Mucosa of gallbladder (tissue), 1 donor: ENCODE measurements at regions not wholly inside any gene's neighbourhood (a gene's known extent, or its start where the extent isn't known, plus 50 kb on each side); places are given as distances from the start of the nearest gene placed in this dataset.
A peak's percentile ranks its signal among the peaks of the same experiment; 100 is the strongest.

Source experiments
- DNase-seq: peaks from one replicate; pipeline ENCODE4 v3.0.0-alpha.2; 2020; ENCODE audit warnings: low spot score
- donor health status: DM: no; HTN: no; CAD: no.

GRCh38 chr14:85357120-85357519, 172.8 kb upstream of the FLRT2 start:
- no peak for DNase-seq

- DNase-seq = no peak
Observed at GRCh38 chr14:85358136-85358785, 171.7 kb upstream of the FLRT2 start.

- no peak for DNase-seq
Observed at GRCh38 chr14:85359505-85359904, 170.4 kb upstream of the FLRT2 start.

- no peak for DNase-seq
Observed at GRCh38 chr14:85363358-85363757, 166.6 kb upstream of the FLRT2 start.

GRCh38 chr14:85366226-85366625, 163.7 kb upstream of the FLRT2 start:
- DNase-seq = no peak

- DNase-seq = no peak
Observed at GRCh38 chr14:85380881-85381280, 149.1 kb upstream of the FLRT2 start.

DNA sequence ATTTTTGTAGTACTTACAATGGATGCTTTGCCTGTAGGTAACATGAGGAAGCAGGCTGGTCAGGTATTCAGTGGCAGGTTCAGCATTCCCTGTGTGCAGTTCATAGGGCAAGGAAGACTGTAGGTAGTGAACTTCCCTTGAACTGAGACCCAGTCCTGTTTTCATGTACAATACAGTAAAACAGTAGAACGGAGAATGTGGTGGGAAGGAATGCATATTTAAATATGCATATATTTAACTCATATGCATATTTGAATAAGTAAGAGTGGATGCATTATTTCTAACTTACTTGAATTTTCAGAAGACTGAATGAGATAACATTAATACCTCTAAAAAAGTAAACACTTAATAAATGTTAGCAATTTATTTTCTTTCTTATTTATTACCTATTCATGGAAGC, 147.6 kb upstream of the FLRT2 start:
- no peak for DNase-seq

DNA sequence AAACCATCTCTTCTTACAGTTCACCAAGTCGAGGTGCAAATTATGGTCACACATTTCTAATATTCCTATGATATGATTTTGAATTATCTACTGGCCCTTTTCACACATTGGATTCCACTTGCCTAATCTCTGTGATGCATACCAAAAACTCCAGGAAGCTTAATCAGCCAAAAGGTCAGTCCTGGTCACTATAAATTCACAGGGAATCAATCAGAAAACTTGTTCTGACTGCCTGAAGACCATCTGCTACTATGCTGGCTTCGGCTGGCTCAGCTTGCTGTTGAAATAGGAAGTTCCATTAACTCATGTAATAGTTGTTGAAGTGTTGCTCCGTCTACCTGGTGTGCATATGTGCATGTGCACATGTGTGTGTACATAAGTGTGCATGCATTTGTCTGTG, 142.8 kb upstream of the FLRT2 start:
- DNase-seq = no peak

DNA sequence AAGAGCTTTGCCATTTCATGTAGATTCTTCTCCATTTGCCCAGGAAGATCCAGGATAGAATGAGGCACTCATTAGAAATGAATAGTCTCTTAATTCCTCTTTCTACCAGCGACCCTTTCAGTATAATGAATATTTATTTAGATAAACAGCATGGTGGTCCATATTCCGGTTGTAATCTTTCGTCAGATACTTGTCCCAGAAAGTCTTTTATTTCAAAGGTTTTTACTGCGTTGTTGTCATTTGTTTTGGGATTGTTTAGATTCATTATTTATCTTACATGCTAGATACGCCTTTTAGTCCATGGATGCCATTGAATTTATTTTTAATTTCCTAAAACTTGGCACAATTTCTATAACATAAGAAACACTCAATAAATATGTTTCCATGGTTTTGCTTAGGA, 139.7 kb upstream of the FLRT2 start:
- DNase-seq = no peak

DNA sequence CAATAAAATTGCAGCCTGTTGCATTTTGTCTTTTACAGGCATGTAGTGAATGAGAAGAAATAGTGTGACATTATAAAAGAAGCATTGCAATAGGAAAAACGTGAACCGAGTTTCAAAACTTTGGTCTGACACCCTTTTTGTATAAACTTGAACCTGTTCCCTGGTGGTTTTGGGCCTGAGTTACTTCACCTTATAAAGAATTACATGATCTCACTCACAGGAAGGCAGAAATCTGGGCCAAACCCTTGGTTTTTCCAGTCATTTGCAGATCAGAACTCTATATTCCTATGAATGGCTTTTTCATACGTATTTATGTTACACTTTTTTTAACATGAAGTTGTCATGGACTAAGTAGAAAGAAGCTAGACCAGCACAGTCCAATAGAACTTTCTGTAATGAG, 138.5 kb upstream of the FLRT2 start:
- DNase-seq = no peak

GRCh38 chr14:85391892-85392291, 138.1 kb upstream of the FLRT2 start:
- no peak for DNase-seq

- DNase-seq = no peak
Observed at GRCh38 chr14:85399186-85399585, 130.8 kb upstream of the FLRT2 start.

GRCh38 chr14:85400678-85401077, 129.3 kb upstream of the FLRT2 start:
- no peak for DNase-seq

- DNase-seq = no peak
Observed at GRCh38 chr14:85401384-85401783, 128.6 kb upstream of the FLRT2 start.

DNA sequence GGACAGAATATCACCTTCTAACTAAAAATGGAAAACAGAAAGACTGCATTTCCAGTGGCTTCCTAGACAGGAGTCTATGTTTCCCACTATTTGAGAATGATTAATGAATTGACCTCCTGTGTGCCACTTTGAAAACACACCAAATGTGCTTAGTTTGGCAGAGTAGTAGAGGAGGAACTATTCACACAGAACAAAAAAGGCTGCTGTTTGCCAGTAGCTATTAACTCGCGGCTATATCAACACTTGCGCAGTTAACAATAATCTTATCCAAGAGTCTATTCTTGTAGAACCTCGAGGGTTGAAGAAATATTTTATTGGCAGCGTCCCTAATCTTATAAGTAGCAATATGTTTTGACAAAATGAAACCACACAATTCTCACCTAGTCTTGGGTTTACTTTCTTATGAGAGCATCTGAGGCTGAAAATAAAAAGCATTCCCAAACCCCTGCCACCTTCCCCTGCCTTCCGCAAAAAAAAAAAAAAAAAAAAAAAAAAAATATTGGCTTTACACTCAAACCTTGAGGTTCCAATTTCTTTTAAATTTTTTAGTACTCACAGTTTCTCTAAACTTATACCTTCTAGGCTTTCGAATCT, 127.3 kb upstream of the FLRT2 start:
- no peak for DNase-seq

GRCh38 chr14:85409481-85410210, 120.3 kb upstream of the FLRT2 start:
- no peak for DNase-seq

DNA sequence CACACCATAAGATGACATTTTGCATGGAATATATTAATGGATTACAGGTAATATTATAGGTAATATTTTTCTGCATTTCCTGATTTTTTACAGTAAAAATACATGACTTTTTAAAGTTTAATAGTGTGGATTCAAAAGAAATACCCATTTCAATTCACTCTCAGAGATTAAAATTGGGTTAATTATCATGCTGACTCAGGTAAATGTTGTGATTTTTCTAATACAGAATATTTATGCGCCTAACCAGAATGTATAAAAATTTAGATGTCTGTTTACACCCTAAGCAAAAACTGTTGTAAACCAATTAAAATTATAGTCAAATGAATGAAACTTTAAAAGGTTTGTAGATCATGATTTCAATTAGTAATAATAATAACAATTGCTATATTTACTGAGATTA, 117.2 kb upstream of the FLRT2 start:
- no peak for DNase-seq

- DNase-seq = no peak
Observed at GRCh38 chr14:85413836-85414526, 116.0 kb upstream of the FLRT2 start.

DNA sequence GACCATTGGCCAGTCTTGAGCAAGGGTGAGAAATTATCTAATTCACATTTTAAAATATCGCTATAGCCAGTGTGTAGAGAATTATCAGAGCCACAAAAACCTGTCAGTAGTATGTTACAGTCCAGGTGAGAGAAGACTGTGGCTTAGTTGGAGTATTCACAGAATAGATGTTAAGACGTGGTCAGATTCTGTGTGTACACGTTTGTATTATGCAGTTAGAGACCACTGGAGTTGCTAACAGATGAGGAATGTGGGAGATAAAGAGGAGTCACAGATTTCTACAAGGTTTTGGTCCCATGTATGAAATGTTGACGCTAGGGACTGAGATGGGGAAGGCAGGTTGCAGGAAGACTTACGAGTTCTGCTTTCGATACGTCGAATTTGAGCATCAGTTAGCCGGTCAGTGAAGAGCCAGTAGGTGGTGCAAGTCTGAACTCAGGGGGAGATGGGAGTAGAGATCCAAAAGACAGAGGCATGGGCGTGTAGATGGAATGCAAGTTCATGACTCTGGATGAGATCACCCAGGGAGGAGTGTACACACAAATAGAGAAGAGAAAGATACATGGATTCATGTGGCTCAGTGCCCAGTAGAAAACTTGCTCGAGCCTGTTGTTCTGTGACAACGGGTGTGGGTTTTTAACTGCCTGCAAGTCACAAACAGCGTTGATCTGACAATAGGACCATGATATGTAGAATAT, 114.8 kb upstream of the FLRT2 start:
- DNase-seq = peak; percentile 85

DNA sequence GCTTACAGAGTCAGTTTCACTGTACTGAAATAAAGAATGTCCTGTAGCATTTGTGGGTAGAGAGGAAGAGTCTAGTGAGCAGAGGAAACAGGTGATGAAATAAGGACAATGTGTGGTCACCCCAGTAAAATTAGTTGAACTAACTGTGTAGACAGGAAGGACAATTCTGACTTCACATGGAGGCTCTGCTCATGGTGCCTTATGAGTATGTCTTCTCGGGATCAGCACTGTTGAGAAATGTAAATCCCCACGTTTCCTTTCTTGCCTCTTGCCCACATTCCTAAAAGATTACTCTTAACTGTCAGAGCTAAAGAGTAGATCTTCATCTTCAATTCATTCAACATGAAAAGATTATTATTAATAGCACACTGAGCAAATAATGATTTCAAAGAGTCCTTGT, 113.2 kb upstream of the FLRT2 start:
- DNase-seq = no peak

DNA sequence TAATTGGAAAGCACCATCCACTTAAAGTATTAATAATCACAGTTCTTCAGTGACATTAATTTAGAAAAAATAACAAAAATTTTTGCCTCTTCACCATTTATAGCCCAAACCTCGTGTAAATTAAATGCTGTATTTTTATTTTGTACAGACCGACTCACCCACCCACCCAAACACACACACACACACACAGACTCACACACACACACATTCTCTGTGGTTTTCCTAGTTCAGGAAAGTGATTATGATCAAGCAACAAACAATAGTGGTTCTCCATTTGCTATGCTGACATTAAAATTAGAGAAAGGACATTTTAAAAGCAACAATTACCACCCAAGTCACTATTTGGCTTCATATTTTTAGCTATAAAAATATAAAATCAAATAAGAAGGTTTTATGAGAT, 112.5 kb upstream of the FLRT2 start:
- no peak for DNase-seq

DNA sequence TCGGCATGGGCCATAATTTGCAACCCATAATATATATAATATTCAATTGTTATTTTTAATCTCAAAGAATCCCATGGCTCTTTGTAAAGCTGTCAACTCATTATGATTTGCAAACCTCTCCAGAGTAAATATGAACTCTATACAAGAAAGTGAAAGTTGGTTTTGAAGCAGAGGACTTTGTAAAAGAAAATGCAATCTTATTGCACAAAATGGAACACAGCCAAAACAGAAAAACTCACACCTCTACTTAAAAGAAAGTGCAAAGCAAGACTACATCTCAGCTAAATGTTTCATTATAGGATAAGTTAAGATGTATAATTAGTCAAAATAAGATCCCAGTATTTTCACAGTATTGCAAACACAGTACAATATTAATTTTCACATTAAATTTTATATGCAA, 111.2 kb upstream of the FLRT2 start:
- DNase-seq = no peak
